Endodermal cell (in vitro differentiated cells): ENCODE measurements at regions not wholly inside any gene's neighbourhood (a gene's known extent, or its start where the extent isn't known, plus 50 kb on each side); places are given as distances from the start of the nearest gene placed in this dataset.

ENCODE experiments used
- DNase-seq: peaks from one replicate; pipeline ENCODE4 v3.0.0-alpha.2; 2017
- H3K27ac ChIP-seq: 2 replicates; pipeline ENCODE4 v1.5.1; 2013; ENCODE audit warnings: mild to moderate bottlenecking, low read depth, low read length, moderate library complexity
- H3K27me3 ChIP-seq: 2 replicates; pipeline ENCODE4 v1.6.1; 2013; ENCODE audit warnings: mild to moderate bottlenecking, low read length, moderate library complexity; ENCODE audit not compliant: insufficient read depth, control insufficient read depth, poor library complexity, severe bottlenecking
- H3K36me3 ChIP-seq: 2 replicates; pipeline ENCODE4 v1.7.0; 2013; ENCODE audit warnings: mild to moderate bottlenecking, low read length, moderate library complexity; ENCODE audit not compliant: control insufficient read depth, insufficient read depth
- H3K4me1 ChIP-seq: one replicate; pipeline ENCODE4 v1.7.0; 2013; ENCODE audit warnings: low read length; ENCODE audit not compliant: control insufficient read depth, insufficient read depth
- H3K4me3 ChIP-seq: 2 replicates; pipeline ENCODE4 v1.5.1; 2013; ENCODE audit warnings: mild to moderate bottlenecking, low read length, moderate library complexity
- H3K9ac ChIP-seq: 2 replicates; pipeline ENCODE4 v1.6.1; 2013; ENCODE audit warnings: mild to moderate bottlenecking, low read length, moderate library complexity; ENCODE audit not compliant: poor library complexity, severe bottlenecking; ENCODE audit errors: extremely low read depth
- H3K9me3 ChIP-seq: 2 replicates; pipeline ENCODE4 v1.6.1; 2013; ENCODE audit warnings: mild to moderate bottlenecking, low read length, moderate library complexity; ENCODE audit not compliant: control insufficient read depth
- H3K27ac Mint-ChIP-seq: 2 replicates; pipeline ENCODE4 v1.8.0; 2020; ENCODE audit warnings: mixed read lengths
- H3K27me3 Mint-ChIP-seq: 2 replicates; pipeline ENCODE4 v1.8.0; 2021; ENCODE audit warnings: mild to moderate bottlenecking, mixed read lengths; ENCODE audit not compliant: insufficient read depth
- H3K36me3 Mint-ChIP-seq: 2 replicates; pipeline ENCODE4 v1.8.0; 2020; ENCODE audit warnings: low read depth, mixed read lengths
- H3K4me1 Mint-ChIP-seq: 2 replicates; pipeline ENCODE4 v1.8.0; 2020; ENCODE audit warnings: mixed read lengths
- H3K4me3 Mint-ChIP-seq: 2 replicates; pipeline ENCODE4 v1.8.0; 2020; ENCODE audit warnings: mild to moderate bottlenecking, moderate library complexity, mixed read lengths
- H3K9me3 Mint-ChIP-seq: 2 replicates; pipeline ENCODE4 v1.8.0; 2020; ENCODE audit warnings: mild to moderate bottlenecking, mixed read lengths
- CTCF ChIP-seq: fragments of 200-600 bp; sonication (generic); conservative IDR thresholded peaks from 2 replicates; pipeline ENCODE4 v1.5.0; 2021; ENCODE audit warnings: antibody characterized with exemption, mild to moderate bottlenecking
- WGBS, 2 experiments: methylation state at CpG; one replicate each; pipeline versions ENCODE4 v1.1.5 to v1.1.7; 2013; ENCODE audit warnings: missing lambda C conversion rate in 2 of 2, mixed read lengths in 1 of 2; ENCODE audit not compliant: insufficient coverage in 1 of 2, insufficient read length in 1 of 2; 5-methylcytosine and 5-hydroxymethylcytosine counted together

- no peaks in the 10 kb centered on the region for H3K27me3 Mint-ChIP-seq
- peaks cover 16% of the 10 kb centered on the region for H3K9me3 ChIP-seq
- H3K27me3 ChIP-seq, result no peaks in the 10 kb centered on the region
- H3K4me3 Mint-ChIP-seq, result no peak overlapping the region
- DNase-seq, result peak; percentile 14
- H3K9me3 Mint-ChIP-seq, result peaks cover 84% of the 10 kb centered on the region
- H3K27ac Mint-ChIP-seq, result no peak overlapping the region
- no peak overlapping the region for H3K27ac ChIP-seq
- no peaks in the 10 kb centered on the region for H3K4me1 Mint-ChIP-seq
- no peaks in the 10 kb centered on the region for H3K4me1 ChIP-seq
- H3K36me3 ChIP-seq, result peaks cover 93% of the 10 kb centered on the region
- no peak overlapping the region for H3K9ac ChIP-seq
- no peak overlapping the region for H3K4me3 ChIP-seq
- no peak for TF ChIP-seq CTCF
- 85 to 100% methylated on average over 2 of the region's 2 CpGs for WGBS, 2 experiments
- peaks cover 81% of the 10 kb centered on the region for H3K36me3 Mint-ChIP-seq
Measured at GRCh38 chr15:25092661-25093060, 137.9 kb downstream of the SNRPN start.

- Mint-ChIP-seq H3K36me3 (peaks cover 78% of the 10 kb centered on the region), H3K4me1 (no peaks in the 10 kb centered on the region), H3K9me3 (peaks cover 80% of the 10 kb centered on the region), H3K27ac (no peak overlapping the region), H3K4me3 (no peak overlapping the region), H3K27me3 (no peaks in the 10 kb centered on the region)
- Histone ChIP-seq H3K4me1 (no peaks in the 10 kb centered on the region), H3K9me3 (peaks cover 13% of the 10 kb centered on the region), H3K27me3 (no peaks in the 10 kb centered on the region), H3K27ac (no peak overlapping the region), H3K36me3 (peaks cover 93% of the 10 kb centered on the region), H3K9ac (no peak overlapping the region), H3K4me3 (no peak overlapping the region)
- 71 to 81% methylated on average over 3 to 4 of the region's 4 CpGs for WGBS, 2 experiments
- DNase-seq, result peak; percentile 12
- no peak for TF ChIP-seq CTCF
Measured at GRCh38 chr15:25093455-25094029, 138.8 kb downstream of the SNRPN start.

DNA sequence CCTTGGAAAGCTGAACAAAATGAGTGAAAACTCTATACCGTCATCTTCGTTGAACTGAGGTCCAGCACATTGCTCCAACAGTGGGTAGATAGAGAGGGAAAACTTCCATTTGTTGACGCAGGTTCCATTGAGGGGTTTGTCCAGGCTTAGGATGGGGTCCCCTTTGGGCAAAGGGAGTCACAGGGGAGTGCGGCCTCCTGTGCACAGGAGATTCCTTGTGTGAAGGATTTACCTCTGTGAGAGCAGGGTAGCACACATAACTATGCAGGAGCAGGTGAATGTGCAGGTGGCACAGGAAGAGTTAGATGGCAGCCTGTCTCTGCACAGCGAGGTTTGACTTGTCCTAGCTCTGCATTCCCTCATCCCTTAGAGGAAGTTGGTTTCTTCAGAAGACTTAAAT lies 139.3 kb downstream of the SNRPN start:
- no peaks in the 10 kb centered on the region for H3K4me1 Mint-ChIP-seq
- Histone ChIP-seq H3K9me3 (peaks cover 12% of the 10 kb centered on the region), H3K4me1 (no peaks in the 10 kb centered on the region), H3K4me3 (no peak overlapping the region), H3K27ac (no peak overlapping the region), H3K36me3 (peaks cover 94% of the 10 kb centered on the region), H3K9ac (no peak overlapping the region), H3K27me3 (no peaks in the 10 kb centered on the region)
- H3K27me3 Mint-ChIP-seq, result no peaks in the 10 kb centered on the region
- no peak overlapping the region for H3K4me3 Mint-ChIP-seq
- no peak overlapping the region for H3K27ac Mint-ChIP-seq
- WGBS, 2 experiments, result 73 to 86% methylated on average over 3 to 5 of the region's 5 CpGs
- TF ChIP-seq CTCF, result no peak
- H3K36me3 Mint-ChIP-seq, result peaks cover 78% of the 10 kb centered on the region
- peak; percentile 26 for DNase-seq
- peaks cover 77% of the 10 kb centered on the region for H3K9me3 Mint-ChIP-seq
